Liver (tissue), 3 donors: ENCODE measurements at regions not wholly inside any gene's neighbourhood (a gene's known extent, or its start where the extent isn't known, plus 50 kb on each side); places are given as distances from the start of the nearest gene placed in this dataset.

Experiments used
- ATF3 ChIP-seq: IDR thresholded peaks from 2 replicates; pipeline ENCODE4 v1.6.1; 2016; ENCODE audit warnings: antibody characterized with exemption
- CTCF ChIP-seq: fragments of 150-350 bp; IDR thresholded peaks from 2 replicates; pipeline ENCODE4 v1.5.1; 2017; ENCODE audit warnings: improper control_type of control experiment, low read depth, low read length; ENCODE audit not compliant: missing input control
- EGR1 ChIP-seq, 2 donors: IDR thresholded peaks; 2 replicates each; pipeline ENCODE4 v1.6.1; 2016 to 2018; ENCODE audit warnings: antibody characterized with exemption in 2 of 2, low read depth in 2 of 2
- FOXA1 ChIP-seq: IDR thresholded peaks from 2 replicates; pipeline ENCODE4 v1.6.1; 2016; ENCODE audit warnings: antibody characterized with exemption
- HNF4A ChIP-seq, 2 donors: conservative IDR thresholded peaks; 2 replicates each; pipeline ENCODE4 v1.6.1; 2016; ENCODE audit warnings: antibody characterized with exemption in 2 of 2, mild to moderate bottlenecking in 2 of 2
- JUND ChIP-seq, 2 donors: IDR thresholded peaks; 2 replicates each; pipeline ENCODE4 v1.6.1; 2016; ENCODE audit warnings: antibody characterized with exemption in 2 of 2
- REST ChIP-seq: IDR thresholded peaks from 2 replicates; pipeline ENCODE4 v1.6.1; 2016; ENCODE audit warnings: antibody characterized with exemption, mild to moderate bottlenecking
- RXRA ChIP-seq, 2 donors: IDR thresholded peaks; 2 replicates each; pipeline ENCODE4 v1.6.1; 2017 to 2018; ENCODE audit warnings: antibody characterized with exemption in 2 of 2, mild to moderate bottlenecking in 1 of 2
- SP1 ChIP-seq: IDR thresholded peaks from 2 replicates; pipeline ENCODE4 v1.6.1; 2018; ENCODE audit warnings: antibody characterized with exemption, mild to moderate bottlenecking
- TAF1 ChIP-seq: conservative IDR thresholded peaks from 2 replicates; pipeline ENCODE4 v1.6.1; 2016; ENCODE audit warnings: antibody characterized with exemption, mild to moderate bottlenecking
- YY1 ChIP-seq: IDR thresholded peaks from 2 replicates; pipeline ENCODE4 v1.6.1; 2016; ENCODE audit warnings: antibody characterized with exemption, mild to moderate bottlenecking
- ZBTB33 ChIP-seq: IDR thresholded peaks from 2 replicates; pipeline ENCODE4 v1.6.1; 2016; ENCODE audit warnings: antibody characterized with exemption
- donor health status: healthy.
- donor health status: healthy.

- no peak for TF ChIP-seq SP1
- TF ChIP-seq CTCF: no peak
- TF ChIP-seq YY1: no peak
- no peak for TF ChIP-seq ZBTB33
- TF ChIP-seq ATF3: no peak
- no peak for TF ChIP-seq JUND (IDR thresholded peaks at IDR 0.05)
- TF ChIP-seq RXRA (IDR thresholded peaks at IDR 0.05): no peak
- TF ChIP-seq REST: no peak
- no peak for TF ChIP-seq EGR1 (IDR thresholded peaks at IDR 0.05; ENCODE audit: low read depth in 2 of 2)
- no peak for TF ChIP-seq HNF4A (conservative IDR thresholded peaks at IDR 0.05)
- no peak for TF ChIP-seq TAF1
- TF ChIP-seq FOXA1: no peak
Observed at GRCh38 chr3:151660885-151661284, 72.8 kb upstream of the AADACL2 start.
